GM12874 (cell line): ENCODE measurements at regions not wholly inside any gene's neighbourhood (a gene's known extent, or its start where the extent isn't known, plus 50 kb on each side); places are given as distances from the start of the nearest gene placed in this dataset.

Source experiments
- CTCF ChIP-seq: IDR thresholded peaks from 2 replicates; pipeline ENCODE4 v1.5.1; 2011; ENCODE audit warnings: low read depth, mild to moderate bottlenecking, control low read depth, low read length, moderate library complexity; ENCODE audit not compliant: insufficient read depth

- TF ChIP-seq CTCF = no peak
Observed at GRCh38 chr4:124018383-124019317, 622.1 kb downstream of the SPRY1 start.

GRCh38 chr4:124019749-124020549, 623.4 kb downstream of the SPRY1 start:
- TF ChIP-seq CTCF = no peak

GRCh38 chr4:124025000-124025399, 628.4 kb downstream of the SPRY1 start:
- no peak for TF ChIP-seq CTCF

- TF ChIP-seq CTCF = no peak
Observed at GRCh38 chr4:124025428-124025827, 628.8 kb downstream of the SPRY1 start.

GRCh38 chr4:124028182-124028581, 631.6 kb downstream of the SPRY1 start:
- TF ChIP-seq CTCF = no peak

- no peak for TF ChIP-seq CTCF
Observed at GRCh38 chr4:124030147-124030546, 633.6 kb downstream of the SPRY1 start.

- TF ChIP-seq CTCF = no peak
Observed at GRCh38 chr4:124032035-124032434, 635.4 kb downstream of the SPRY1 start.
